ACC112 (cell line): ENCODE measurements at regions not wholly inside any gene's neighbourhood (a gene's known extent, or its start where the extent isn't known, plus 50 kb on each side); places are given as distances from the start of the nearest gene placed in this dataset.

Source experiments
- H2AFZ ChIP-seq: fragments of 200-600 bp; sonication (generic); one replicate; pipeline ENCODE4 v1.6.0; 2017; ENCODE audit warnings: antibody characterized with exemption, low read length; ENCODE audit not compliant: unreplicated experiment
- H3K27ac ChIP-seq: fragments of 200-600 bp; sonication (generic); 2 replicates; pipeline ENCODE4 v1.5.1; 2014; ENCODE audit warnings: low read depth, mild to moderate bottlenecking, antibody characterized with exemption, low read length, moderate library complexity
- H3K27me3 ChIP-seq: fragments of 200-600 bp; sonication (generic); 2 replicates; pipeline ENCODE4 v1.6.1; 2014; ENCODE audit warnings: mild to moderate bottlenecking, antibody characterized with exemption, low read length, moderate library complexity, mixed read lengths; ENCODE audit not compliant: insufficient read depth
- H3K36me3 ChIP-seq: fragments of 200-600 bp; sonication (generic); 2 replicates; pipeline ENCODE4 v1.6.1; 2016; ENCODE audit warnings: mild to moderate bottlenecking, antibody characterized with exemption, low read length, moderate library complexity, mixed read lengths; ENCODE audit not compliant: insufficient read depth
- H3K4me1 ChIP-seq: fragments of 200-600 bp; sonication (generic); one replicate; pipeline ENCODE4 v1.6.1; 2016; ENCODE audit warnings: low read length, mixed read lengths; ENCODE audit not compliant: insufficient read depth, unreplicated experiment, control insufficient read depth
- H3K4me3 ChIP-seq: fragments of 200-600 bp; sonication (generic); 2 replicates; pipeline ENCODE4 v1.5.1; 2014; ENCODE audit warnings: mild to moderate bottlenecking, low read depth, low read length
- H3K79me2 ChIP-seq: fragments of 200-600 bp; sonication (generic); one replicate; pipeline ENCODE4 v1.6.0; 2016; ENCODE audit warnings: low read length; ENCODE audit not compliant: control insufficient read depth, unreplicated experiment, insufficient read depth

GRCh38 chr20:43844778-43845614, 69.7 kb upstream of the TOX2 start:
- Histone ChIP-seq H3K79me2 (no peaks in the 10 kb centered on the region), H2AFZ (no peak overlapping the region), H3K27me3 (no peaks in the 10 kb centered on the region), H3K36me3 (no peaks in the 10 kb centered on the region), H3K27ac (peak overlapping the region; percentile 69), H3K4me3 (no peak overlapping the region), H3K4me1 (peaks cover 43% of the 10 kb centered on the region)

GRCh38 chr20:43843965-43844660, 70.5 kb upstream of the TOX2 start:
- H3K4me1 ChIP-seq, result peaks cover 36% of the 10 kb centered on the region
- no peaks in the 10 kb centered on the region for H3K79me2 ChIP-seq
- H3K27me3 ChIP-seq, result no peaks in the 10 kb centered on the region
- H3K36me3 ChIP-seq, result no peaks in the 10 kb centered on the region
- H2AFZ ChIP-seq, result no peak overlapping the region
- H3K27ac ChIP-seq, result peak overlapping the region; percentile 69
- H3K4me3 ChIP-seq, result no peak overlapping the region

DNA sequence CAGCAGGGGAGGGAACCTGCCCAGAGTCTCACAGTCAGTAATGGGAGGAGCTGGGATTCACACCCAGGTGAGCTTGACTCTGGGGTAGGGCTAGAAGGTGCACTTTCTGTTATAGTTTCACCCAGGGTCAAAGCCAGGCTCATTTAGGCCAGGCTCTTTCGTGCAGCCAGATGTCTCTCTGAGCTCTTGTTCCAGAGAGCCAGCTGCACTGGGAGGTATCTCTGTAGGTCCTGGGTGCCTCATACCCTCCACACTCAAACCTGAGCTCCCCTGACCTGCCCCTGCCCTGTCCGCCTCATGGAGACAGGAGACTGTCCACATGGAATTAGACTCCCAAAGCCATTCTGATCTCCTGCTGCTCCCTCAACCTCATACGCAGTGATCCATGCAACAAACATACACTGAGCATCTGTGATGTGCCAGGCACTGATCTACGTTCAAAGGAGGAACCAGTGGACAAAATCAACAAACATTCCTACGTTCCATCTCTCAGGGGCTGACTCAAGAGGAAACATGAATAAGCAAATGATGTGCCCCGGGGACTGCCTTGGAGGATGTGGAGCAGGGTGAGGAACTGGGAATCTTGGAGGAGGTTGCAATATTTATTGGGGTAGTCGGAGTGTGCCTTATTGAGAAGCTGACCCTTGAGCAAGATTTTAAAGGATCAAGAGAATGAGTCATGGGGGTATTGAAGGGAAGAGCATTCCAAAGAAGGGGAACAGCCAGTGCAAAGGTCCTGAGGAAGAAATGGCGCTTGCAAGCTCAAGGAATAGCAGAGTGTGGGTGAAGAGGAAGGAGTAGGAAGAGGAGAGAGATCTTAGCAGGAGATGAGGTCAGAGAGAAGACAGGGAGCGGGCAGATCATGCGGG, 71.3 kb upstream of the TOX2 start:
- H3K36me3 ChIP-seq, result no peaks in the 10 kb centered on the region
- no peaks in the 10 kb centered on the region for H3K79me2 ChIP-seq
- no peak overlapping the region for H2AFZ ChIP-seq
- H3K27ac ChIP-seq, result peak overlapping the region; percentile 69
- no peak overlapping the region for H3K4me3 ChIP-seq
- H3K4me1 ChIP-seq, result peaks cover 36% of the 10 kb centered on the region
- H3K27me3 ChIP-seq, result no peaks in the 10 kb centered on the region

DNA sequence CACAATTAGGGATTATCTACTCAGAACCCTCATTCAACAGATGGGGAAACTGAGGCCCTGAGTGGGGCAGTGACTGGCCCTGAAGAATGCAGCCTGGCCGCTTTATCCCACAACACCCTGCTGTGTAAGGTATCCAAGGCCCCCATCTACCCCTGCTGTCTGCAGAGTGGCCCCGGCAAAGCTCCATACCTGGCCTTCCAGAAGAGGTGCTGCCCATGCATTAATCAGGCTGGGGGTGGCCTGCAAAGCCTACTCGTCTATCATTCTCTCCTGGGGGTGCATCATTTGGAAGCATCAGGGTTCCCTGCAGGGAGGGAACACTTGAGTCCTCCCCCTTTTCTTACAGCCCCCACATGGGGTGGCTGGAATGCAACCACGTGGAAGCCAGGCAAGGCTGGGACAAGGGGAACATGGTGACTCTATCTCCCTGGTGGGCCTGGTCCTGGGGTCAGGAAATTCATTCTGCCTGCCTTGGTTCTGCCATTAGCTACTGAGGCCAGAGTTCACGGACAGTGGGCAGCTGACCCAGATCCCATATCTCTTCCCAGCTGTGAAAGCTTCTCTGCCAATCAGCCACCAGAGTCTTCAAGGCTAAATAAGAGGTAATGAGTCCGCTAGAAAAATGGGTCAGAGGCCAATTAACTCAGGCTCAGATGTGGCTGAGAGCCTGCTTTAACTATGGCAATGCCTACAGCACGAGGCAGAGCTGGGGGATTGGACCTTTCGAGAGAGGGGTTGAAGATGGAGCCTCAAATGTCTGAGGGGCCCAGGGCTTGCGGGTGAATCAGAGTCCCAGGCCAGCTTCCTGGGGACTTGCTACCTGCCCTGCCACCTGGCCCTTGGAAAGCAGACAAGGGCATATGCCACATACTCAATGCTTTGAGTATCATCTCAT, 72.3 kb upstream of the TOX2 start:
- peak overlapping the region; percentile 69 for H3K27ac ChIP-seq
- no peak overlapping the region for H3K4me3 ChIP-seq
- no peak overlapping the region for H2AFZ ChIP-seq
- no peaks in the 10 kb centered on the region for H3K79me2 ChIP-seq
- no peaks in the 10 kb centered on the region for H3K27me3 ChIP-seq
- peaks cover 36% of the 10 kb centered on the region for H3K4me1 ChIP-seq
- H3K36me3 ChIP-seq, result no peaks in the 10 kb centered on the region

GRCh38 chr20:43840382-43841070, 74.1 kb upstream of the TOX2 start:
- H3K4me3 ChIP-seq, result no peak overlapping the region
- no peaks in the 10 kb centered on the region for H3K36me3 ChIP-seq
- H3K79me2 ChIP-seq, result no peaks in the 10 kb centered on the region
- H3K27me3 ChIP-seq, result no peaks in the 10 kb centered on the region
- H3K27ac ChIP-seq, result no peak overlapping the region
- peaks cover 32% of the 10 kb centered on the region for H3K4me1 ChIP-seq
- H2AFZ ChIP-seq, result no peak overlapping the region

DNA sequence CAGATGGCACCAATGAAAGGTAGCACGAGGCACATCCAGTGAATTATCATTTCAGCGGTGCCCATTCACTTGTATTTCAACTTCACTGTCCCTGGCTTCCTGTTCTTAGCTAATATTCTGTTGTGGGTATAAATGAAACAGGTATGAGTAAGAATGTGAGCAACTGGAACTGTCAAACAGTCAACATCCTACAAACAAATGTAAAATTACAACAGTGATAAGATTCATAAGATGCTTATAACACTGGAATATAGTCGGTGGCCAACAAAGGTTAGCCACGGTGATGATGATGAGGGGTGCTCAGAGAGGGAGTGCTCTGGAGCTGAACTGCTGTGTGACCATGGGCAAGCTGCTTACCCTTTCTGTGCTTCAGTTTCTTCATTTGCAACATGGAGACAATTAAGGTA, 74.9 kb upstream of the TOX2 start:
- Histone ChIP-seq H3K27ac (no peak overlapping the region), H3K4me3 (no peak overlapping the region), H2AFZ (no peak overlapping the region), H3K36me3 (no peaks in the 10 kb centered on the region), H3K4me1 (peaks cover 25% of the 10 kb centered on the region), H3K79me2 (no peaks in the 10 kb centered on the region), H3K27me3 (no peaks in the 10 kb centered on the region)

DNA sequence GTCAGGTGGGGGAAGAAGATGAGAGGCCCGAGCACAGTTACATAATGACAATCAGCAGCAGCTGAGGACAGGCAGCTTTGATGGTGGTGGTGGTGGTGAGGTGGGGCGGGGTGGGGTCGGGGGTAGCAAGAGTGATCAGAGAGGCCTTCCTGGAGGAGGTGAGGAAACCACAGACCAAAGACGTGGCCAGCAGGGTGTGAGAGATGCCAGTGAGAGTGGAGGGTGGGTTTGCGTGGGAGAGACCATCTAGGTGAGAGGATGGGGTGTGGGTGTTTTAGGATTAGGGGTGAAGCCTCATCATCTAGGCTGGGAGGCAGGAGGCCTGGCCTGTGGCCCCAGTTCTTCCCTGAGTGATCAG, 76.0 kb upstream of the TOX2 start:
- Histone ChIP-seq H3K4me1 (peaks cover 14% of the 10 kb centered on the region), H3K27ac (no peak overlapping the region), H3K27me3 (0 out of 2 replicates have a peak, but pooled peaks cover 2% of the 10 kb centered on the region), H3K36me3 (no peaks in the 10 kb centered on the region), H3K4me3 (no peak overlapping the region), H2AFZ (no peak overlapping the region), H3K79me2 (no peaks in the 10 kb centered on the region)

DNA sequence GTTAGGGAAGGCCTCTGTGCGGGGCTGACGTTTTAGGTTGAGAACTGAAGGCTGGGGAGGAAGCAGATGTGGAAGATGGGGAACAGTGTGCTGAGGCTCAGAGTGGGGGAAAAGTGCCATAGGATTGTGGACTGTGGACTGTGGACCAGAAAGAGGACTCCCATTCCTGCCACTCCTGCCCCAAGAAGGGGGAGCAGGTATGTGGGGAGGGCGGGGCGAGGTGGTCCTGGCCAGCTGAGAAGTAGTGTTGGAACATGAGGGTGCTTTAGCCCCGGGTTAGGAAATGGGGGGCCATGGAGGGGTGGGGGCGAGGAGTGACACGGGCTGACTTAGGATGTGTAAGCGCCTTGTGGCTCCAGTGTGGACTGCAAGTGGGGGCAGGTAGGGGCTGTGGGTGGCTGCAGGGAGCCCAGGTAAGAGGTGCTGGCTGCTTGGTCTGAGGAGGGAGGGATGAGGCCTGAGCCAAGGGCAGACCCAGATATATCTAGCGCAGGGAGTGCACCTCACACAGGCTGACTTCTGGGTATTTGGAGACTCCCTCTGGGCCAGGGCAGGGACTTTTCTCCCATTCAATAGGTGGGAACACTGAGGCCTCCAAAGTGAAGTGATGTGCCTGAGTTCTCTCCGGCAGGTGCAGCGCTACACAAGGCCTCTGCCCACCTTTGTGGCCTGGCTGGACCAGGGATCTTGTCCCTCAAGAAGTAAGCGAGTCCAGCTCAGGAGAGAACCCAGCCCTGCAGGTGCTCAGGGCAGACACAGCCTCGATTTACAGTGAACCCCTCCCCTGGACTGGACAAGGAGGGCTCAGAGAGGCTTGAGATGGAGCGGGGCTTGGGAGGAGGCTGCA, 76.6 kb upstream of the TOX2 start:
- no peaks in the 10 kb centered on the region for H3K79me2 ChIP-seq
- peaks cover 8% of the 10 kb centered on the region for H3K4me1 ChIP-seq

DNA sequence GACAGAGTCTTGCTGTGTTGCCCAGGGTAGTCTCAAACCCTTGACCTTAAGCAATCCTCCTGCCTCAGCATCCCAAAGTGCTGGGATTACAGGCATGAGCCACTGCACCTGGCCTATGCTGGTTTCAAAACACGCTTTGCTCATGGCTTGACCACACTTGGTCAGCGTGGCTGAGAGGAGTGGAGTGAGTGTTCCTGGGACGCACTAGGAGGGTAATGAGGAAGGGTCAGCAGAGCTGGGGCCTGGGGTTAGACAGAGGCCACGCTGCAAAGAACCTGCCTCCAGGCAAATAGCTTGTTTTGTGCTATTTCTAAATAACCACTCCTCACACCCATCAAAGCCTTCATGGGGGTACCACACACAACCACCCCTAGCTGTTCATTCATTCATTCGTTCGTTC, 77.9 kb upstream of the TOX2 start:
- H3K4me1 ChIP-seq, result no peaks in the 10 kb centered on the region
- H3K36me3 ChIP-seq, result no peaks in the 10 kb centered on the region

More for the DNA sequence above, 76.6 kb upstream of the TOX2 start:
- Histone ChIP-seq H3K36me3 (no peaks in the 10 kb centered on the region), H3K27me3 (0 out of 2 replicates have a peak, but pooled peaks cover 8% of the 10 kb centered on the region), H2AFZ (no peak overlapping the region), H3K4me3 (no peak overlapping the region), H3K27ac (no peak overlapping the region)

More for the DNA sequence above, 77.9 kb upstream of the TOX2 start:
- Histone ChIP-seq H3K27ac (no peak overlapping the region), H3K4me3 (no peak overlapping the region), H3K79me2 (no peaks in the 10 kb centered on the region), H3K27me3 (peaks cover 17% of the 10 kb centered on the region), H2AFZ (no peak overlapping the region)
